ENCODE measurements at regions not wholly inside any gene's neighbourhood (a gene's known extent, or its start where the extent isn't known, plus 50 kb on each side); places are given as distances from the start of the nearest gene placed in this dataset.
"Not testable (repeated sequence)": the region's sequence is repeated elsewhere in the genome, so short reads cannot be mapped to it uniquely, and the experiment has no call there.

GRCh38 chr21:24436236-24436635 lies 1171.0 kb downstream of the MRPL39 start:
- no peak for DNase-seq

DNA sequence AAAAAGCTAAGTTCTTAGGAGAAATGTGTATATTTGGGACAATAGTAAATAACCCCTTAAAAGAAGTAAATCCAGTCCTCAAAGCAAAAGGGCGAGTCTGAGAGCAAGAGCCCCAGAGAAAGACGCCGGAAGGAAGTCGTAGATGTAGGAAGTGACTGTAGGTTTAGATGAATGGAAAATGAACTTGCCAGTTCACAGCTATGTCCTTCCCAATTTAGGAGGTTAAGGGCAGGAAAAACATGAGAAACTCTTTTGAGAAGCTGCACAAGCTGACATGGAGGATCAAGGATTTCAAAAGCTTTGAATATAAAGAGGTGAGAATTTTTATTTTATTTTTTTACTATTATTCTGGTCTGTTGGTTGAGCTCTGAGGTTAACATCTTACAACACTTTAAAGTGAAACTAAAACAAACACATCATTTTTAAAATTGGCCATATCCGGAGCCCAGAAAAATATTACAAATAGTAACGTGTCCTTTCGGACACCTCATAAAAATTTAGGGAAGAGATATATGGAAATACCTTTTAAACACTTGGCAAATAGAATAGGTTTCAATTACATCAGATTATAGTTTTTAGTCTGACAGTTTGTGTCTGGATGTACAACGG lies 1178.6 kb downstream of the MRPL39 start:
- DNase-seq = peak; percentile 12

GRCh38 chr21:24424776-24425175 lies 1182.5 kb downstream of the MRPL39 start:
- no peak for DNase-seq

DNA sequence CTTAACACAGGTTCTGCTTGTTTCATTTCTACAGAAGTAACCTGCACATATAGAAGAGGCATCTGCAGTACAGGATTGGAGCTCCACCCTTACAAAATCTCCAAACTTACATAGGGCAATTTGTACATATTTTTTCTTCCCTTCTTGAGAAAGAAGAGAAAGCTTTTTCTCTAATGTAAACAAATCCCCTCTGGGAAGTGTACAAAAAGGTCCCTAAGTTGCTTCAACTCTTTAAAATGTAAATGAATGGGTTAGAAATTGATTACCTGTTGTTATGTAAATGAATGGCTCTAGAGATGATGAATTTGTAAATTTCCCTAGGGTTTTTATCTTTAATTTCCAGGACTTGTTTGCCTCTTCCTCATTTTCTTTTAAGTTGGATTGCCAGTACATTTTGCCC lies 1183.7 kb downstream of the MRPL39 start:
- no peak for DNase-seq

GRCh38 chr21:24420689-24421088 lies 1186.6 kb downstream of the MRPL39 start:
- no peak for DNase-seq

- DNase-seq = not testable (repeated sequence)
Measured at GRCh38 chr21:24419641-24420040, 1187.6 kb downstream of the MRPL39 start.

DNA sequence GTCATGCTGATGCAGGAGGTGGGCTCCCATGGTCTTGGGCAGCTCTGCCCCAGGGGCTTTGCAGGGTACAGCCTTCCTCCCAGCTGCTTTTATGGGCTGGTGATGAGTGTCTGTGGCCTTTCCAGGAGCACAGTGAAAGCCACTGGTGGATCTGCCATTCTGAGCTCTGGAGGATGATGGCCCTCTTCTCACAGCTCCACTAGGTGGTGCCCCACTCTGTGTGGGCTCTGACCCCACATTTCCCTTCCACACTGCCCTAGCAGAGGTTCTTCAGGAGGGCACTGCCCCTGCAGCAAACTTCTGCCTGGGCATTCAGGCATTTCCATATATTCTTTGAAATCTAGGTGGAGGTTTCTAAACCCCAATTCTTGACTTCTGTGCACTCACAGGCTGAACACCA lies 1188.6 kb downstream of the MRPL39 start:
- no peak for DNase-seq

DNA sequence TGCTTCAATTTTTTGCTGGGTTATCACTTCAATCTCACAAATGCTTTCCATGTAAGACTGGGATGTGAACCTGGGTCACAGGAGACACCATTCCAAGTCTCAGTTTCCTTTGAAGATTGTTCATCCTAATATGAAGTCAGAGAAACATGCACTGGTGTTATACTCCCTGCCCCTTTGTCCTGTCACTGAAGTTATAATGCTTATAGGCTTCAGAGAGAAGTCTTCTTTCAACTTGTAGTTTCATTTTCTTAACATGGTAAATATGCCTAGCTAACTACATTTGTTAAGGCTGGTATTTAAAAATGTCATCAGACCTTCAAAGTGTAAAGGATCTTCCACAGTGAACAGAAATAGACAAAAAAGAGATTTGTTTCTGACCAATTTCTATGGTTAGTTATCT lies 1195.9 kb downstream of the MRPL39 start:
- DNase-seq = no peak

GRCh38 chr21:24403221-24403620 lies 1204.1 kb downstream of the MRPL39 start:
- no peak for DNase-seq

- DNase-seq = no peak
Measured at GRCh38 chr21:24395320-24395923, 1211.9 kb downstream of the MRPL39 start.

DNA sequence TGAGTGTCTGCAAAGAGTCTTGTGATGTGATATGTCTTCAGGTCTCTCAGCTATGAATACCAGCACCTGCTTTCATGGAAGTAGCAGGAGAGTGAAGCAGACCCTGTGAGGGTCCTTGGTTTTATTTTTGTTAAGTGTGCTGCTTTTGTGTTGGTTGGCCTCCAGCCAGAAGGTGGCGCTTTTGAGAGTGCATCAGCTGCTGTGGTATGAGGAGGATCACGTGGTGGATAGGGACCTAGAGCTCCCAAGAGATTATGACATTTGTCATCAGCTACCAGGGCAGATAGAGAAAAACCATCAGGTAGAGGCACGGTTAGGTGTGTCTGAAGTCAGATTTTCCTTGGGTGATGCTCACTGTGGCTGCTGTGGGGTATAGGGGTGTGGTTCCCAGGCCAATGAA lies 1232.1 kb downstream of the MRPL39 start:
- peak; percentile 56 for DNase-seq

DNA sequence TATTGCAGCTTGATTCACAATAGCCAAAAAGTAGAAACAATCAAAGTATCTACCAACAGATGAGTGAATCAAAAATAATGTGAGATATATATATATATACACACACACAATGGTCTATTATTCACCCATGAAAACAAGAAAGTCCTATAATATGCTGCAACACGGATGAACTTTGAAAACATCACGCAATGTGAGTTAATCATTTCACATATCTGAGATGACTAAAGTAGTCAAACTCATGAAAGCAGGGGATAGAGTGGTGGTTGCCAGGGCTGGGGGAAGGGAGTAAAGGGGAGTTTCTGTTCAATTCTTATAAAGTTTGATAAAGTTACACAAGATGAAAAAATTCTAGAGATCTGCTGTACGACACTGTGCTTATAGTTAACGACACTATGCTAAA lies 1234.8 kb downstream of the MRPL39 start:
- no peak for DNase-seq

- no peak for DNase-seq
Measured at GRCh38 chr21:24369746-24370145, 1237.5 kb downstream of the MRPL39 start.

DNA sequence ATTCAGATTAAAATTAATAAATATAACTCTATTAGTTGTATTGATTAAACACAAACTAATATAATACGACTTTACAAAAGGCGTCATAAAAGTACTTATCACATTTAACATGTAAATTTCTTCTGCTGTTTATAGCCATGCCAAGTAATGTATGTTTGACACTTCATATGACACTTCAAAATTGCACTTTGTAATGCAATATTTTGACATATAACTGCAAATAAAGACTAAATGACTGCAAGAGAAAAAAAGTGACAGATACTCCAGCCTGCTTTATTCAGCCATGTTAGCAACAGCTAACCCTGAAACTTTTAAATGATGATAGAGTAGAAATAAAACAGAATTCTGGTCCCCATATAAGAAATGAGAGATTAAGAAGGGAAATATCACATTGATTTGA lies 1238.0 kb downstream of the MRPL39 start:
- no peak for DNase-seq

GRCh38 chr21:24367936-24368335 lies 1239.3 kb downstream of the MRPL39 start:
- DNase-seq = no peak

GRCh38 chr21:24353492-24353891 lies 1253.8 kb downstream of the MRPL39 start:
- DNase-seq = no peak

DNA sequence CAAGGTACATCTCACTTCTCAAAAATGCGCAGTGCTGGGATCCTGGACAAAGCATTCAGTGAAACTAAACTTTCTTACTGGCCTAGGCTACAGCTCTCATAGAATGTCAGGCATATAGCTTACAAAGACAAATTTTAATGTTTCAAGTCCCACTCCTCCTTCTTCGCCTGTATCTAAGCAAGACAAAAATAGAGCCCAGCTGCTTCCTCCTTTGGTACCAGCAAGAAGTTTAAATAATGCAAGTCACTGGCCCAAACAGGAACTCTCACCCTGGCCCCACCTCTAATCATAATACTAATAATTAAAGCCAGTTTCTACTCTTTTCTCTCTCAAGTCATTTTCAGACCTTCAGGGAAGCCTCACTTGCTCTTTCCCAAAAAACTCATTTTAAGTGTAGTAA lies 1267.9 kb downstream of the MRPL39 start:
- DNase-seq = no peak

DNA sequence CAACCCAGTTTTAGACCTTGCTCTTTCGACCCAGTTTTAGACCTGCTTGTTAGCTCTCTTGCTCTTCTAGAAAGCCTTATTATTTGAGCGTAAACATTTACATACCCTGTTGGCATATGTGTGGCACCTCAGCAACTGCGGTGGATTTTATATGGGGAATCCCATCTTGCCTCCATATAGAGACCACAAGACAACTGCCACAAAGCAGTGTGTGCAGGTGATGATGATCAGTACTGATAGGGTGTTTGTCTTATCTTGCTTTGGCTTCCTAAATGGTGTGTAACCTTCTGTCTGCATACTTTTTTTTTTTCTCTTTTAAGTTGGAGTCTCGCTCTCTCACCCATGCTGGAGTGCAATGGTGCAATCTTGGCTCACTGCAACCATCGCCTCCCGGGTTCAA lies 1270.8 kb downstream of the MRPL39 start:
- DNase-seq = no peak

- no peak for DNase-seq
Measured at GRCh38 chr21:24323536-24323935, 1283.7 kb downstream of the MRPL39 start.

- DNase-seq = no peak
Measured at GRCh38 chr21:24316277-24316922, 1290.9 kb downstream of the MRPL39 start.

GRCh38 chr21:24310788-24311187 lies 1296.5 kb downstream of the MRPL39 start:
- DNase-seq = no peak

- DNase-seq = no peak
Measured at GRCh38 chr21:24308183-24308582, 1299.1 kb downstream of the MRPL39 start.

- no peak for DNase-seq
Measured at GRCh38 chr21:24302400-24302799, 1304.9 kb downstream of the MRPL39 start.

GRCh38 chr21:24298040-24298439 lies 1309.2 kb downstream of the MRPL39 start:
- no peak for DNase-seq

GRCh38 chr21:24294171-24294570 lies 1313.1 kb downstream of the MRPL39 start:
- DNase-seq = no peak
